Skin epidermis (tissue), 12 donors: ENCODE measurements at regions not wholly inside any gene's neighbourhood (a gene's known extent, or its start where the extent isn't known, plus 50 kb on each side); places are given as distances from the start of the nearest gene placed in this dataset.
"Not testable (repeated sequence)": the region's sequence is repeated elsewhere in the genome, so short reads cannot be mapped to it uniquely, and the experiment has no call there.

Experiments
- H3K27ac ChIP-seq, 21 experiments: fragments of 200-600 bp; sonication (generic) in 11 of 21; one replicate each; pipeline ENCODE4 v1.5.0; 2020; ENCODE audit warnings: mild to moderate bottlenecking in 3 of 21, inconsistent platforms in 2 of 21, moderate library complexity in 2 of 21
- H3K4me3 ChIP-seq, 7 experiments: fragments of 200-600 bp; sonication (generic) in 2 of 7; one replicate each; pipeline ENCODE4 v1.5.0; 2020; ENCODE audit warnings: inconsistent platforms in 2 of 7, mild to moderate bottlenecking in 2 of 7, moderate library complexity in 1 of 7

GRCh38 chr18:47686806-47687205 is 243.7 kb downstream of the SMAD2 start:
- Histone ChIP-seq H3K27ac (no peak overlapping the region), H3K4me3 (no peak overlapping the region)

DNA sequence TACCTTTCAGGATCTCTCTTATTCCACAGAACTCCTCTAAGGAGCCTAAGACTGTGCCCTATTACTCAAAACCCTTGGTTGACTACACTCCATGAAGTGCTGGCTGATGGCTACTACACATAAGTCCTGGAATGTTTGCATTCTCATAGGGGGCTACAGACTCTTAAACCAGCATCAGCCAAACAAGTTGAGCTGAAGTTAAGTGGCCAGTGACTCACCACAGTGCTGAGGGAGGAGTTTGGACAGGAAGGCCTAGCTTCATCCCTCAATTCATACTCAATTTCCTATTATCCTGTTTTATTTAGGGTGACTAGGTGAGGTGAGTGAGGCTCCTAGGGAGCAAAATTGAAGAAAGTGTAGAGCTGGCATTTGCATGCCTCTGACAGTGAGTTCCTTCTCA is 246.7 kb downstream of the SMAD2 start:
- Histone ChIP-seq H3K4me3 (no peak overlapping the region), H3K27ac (no peak overlapping the region)

- Histone ChIP-seq H3K27ac (no peak overlapping the region), H3K4me3 (no peak overlapping the region)
Measured at GRCh38 chr18:47682876-47683275, 247.6 kb downstream of the SMAD2 start.

GRCh38 chr18:47680488-47680887 is 250.0 kb downstream of the SMAD2 start:
- Histone ChIP-seq H3K27ac (peak overlapping the region in 1 of 21 experiments; percentile 50), H3K4me3 (no peak overlapping the region)

DNA sequence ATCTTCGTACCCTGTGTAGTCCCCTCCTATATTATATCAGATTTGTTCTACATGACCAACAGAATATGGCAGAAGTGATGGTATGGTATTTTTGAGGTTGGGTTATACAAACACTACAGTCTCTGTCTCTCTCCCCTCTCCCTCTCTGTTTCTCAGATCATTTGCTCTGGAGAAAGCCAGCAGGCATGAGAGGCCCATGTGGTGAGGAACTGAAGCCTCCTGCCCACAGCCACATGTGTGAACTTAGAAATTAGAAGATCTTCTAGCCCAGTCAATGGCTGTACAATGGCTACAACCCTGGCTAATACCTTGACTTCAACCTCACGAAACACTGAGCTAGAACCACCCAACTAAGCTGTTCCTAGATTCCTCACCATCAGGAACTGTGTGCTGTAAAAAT is 250.6 kb downstream of the SMAD2 start:
- no peak overlapping the region for H3K4me3 ChIP-seq

DNA sequence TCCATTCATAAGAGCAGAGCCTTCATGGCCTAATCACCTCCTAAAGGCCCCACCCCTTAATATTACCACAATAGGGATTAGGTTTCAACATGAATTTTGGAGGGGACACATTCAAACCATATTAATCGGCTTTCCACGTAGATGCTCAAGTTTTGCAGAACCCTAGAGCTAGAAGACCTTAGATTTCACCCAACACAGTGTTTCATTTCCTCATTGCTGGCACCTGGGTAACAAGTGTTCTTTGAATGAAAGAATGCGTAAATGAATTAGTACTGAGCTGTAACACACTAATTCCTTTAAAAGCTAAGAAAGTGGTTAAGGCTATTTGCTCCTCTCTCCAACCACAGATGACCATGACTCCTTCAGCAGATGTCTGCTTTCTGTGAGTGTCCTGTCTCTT is 252.5 kb downstream of the SMAD2 start:
- no peak overlapping the region for H3K4me3 ChIP-seq
- H3K27ac ChIP-seq, result no peak overlapping the region

More for the DNA sequence above, 250.6 kb downstream of the SMAD2 start:
- H3K27ac ChIP-seq, result peak overlapping the region in 1 of 21 experiments; percentile 50

DNA sequence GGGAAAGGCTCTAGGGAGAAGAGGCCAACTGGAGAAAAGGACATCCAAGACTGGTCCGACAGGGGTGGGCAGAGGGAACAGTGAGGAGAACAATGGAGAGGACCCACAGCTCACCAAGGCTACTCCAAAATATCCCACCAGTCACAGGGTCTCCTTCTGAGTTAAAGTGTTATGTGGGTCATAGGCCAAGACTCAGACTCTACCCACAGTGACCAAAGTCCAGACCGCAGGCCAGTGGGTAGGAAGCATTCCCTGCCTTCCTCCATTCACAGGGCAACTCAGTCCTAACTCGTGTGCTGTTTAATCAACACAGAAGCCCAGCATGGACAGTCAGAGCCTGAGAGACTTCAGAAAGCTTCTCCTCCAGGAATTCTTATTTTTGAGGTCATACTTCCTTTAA is 260.6 kb downstream of the SMAD2 start:
- Histone ChIP-seq H3K27ac (no peak overlapping the region), H3K4me3 (no peak overlapping the region)

GRCh38 chr18:47658498-47658897 is 272.0 kb downstream of the SMAD2 start:
- no peak overlapping the region for H3K27ac ChIP-seq
- no peak overlapping the region for H3K4me3 ChIP-seq

- Histone ChIP-seq H3K27ac (no peak overlapping the region), H3K4me3 (no peak overlapping the region)
Measured at GRCh38 chr18:47654988-47655387, 275.5 kb downstream of the SMAD2 start.

DNA sequence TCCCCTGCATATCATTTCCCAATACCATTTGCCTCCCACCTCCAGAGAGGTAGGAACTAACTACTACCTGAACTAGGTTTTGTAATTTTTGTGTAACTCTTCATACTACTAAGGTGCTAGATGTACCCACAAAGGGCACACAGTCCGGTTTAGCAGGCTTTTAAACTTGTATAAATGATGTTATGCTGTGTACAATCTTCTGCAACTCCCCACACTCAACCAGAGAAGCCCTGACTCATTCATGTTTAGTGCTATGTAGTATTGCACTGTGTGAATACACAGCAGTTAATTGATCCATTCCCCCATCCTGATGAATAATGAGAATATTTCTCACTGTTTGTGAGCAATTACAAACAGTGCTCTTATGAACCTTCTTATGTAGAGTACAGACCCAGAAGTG is 285.6 kb downstream of the SMAD2 start:
- Histone ChIP-seq H3K4me3 (no peak overlapping the region), H3K27ac (no peak overlapping the region)

GRCh38 chr18:47637551-47637950 is 292.9 kb downstream of the SMAD2 start:
- H3K27ac ChIP-seq, H3K4me3 ChIP-seq: not testable (repeated sequence)

GRCh38 chr18:47635416-47635815 is 295.0 kb downstream of the SMAD2 start:
- H3K4me3 ChIP-seq, result no peak overlapping the region
- H3K27ac ChIP-seq, result no peak overlapping the region

DNA sequence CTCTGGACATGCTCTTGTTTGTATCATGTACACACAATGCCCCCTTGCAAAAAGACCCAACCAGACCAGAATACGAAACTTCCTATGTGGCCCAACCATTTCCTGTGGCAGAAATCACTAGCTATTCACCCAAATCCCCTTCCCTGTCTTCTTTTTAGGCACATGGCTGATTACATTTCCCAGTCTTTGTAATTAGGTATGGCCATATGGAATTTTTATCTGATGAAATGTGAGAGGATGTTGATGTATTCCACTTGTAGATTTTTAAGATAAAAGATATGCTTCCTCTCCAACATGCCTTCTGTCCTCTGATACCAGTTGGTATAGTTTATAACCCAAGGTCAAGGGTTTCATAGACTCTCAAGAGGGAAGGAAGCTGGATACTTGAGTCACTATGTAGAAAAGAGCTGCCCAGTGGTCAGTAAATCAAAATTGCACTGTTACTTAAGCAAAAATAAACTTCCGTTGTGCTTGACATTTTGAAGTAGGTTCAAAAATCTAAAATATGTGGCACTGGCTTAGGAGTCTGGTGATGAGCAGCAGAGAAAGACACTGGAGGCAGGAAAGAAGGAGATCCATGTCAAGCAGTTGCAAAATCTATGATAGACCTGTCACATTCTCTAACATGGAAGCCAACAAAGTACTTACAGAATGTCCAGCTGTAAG is 297.4 kb downstream of the SMAD2 start:
- no peak overlapping the region for H3K4me3 ChIP-seq
- no peak overlapping the region for H3K27ac ChIP-seq

DNA sequence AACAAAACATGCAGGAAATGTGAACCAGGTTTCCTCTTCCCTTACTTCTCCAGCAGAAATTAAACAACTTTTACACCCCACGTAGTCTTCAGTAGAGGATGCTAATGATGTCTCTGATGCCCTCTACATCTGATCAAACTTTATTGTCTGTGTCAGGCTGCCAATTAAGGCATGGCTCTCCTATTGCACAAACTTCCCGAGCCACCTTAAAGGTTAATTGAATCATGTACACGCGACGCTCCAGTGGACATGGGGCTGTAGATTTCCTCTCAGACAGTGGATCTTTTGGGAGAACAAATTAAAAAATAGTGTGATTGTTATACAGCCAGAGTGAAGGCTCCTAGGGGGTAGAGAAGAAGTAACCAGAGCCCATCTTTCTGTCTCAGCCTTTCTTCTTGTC is 301.6 kb downstream of the SMAD2 start:
- no peak overlapping the region for H3K4me3 ChIP-seq
- H3K27ac ChIP-seq, result no peak overlapping the region

- H3K4me3 ChIP-seq, result no peak overlapping the region
- H3K27ac ChIP-seq, result no peak overlapping the region
Measured at GRCh38 chr18:47628240-47628781, 302.1 kb downstream of the SMAD2 start.

GRCh38 chr18:47627030-47627429 is 303.4 kb downstream of the SMAD2 start:
- Histone ChIP-seq H3K27ac (no peak overlapping the region), H3K4me3 (no peak overlapping the region)

GRCh38 chr18:47619771-47620448 is 310.5 kb downstream of the SMAD2 start:
- Histone ChIP-seq H3K4me3 (no peak overlapping the region), H3K27ac (no peak overlapping the region)

- Histone ChIP-seq H3K27ac (no peak overlapping the region), H3K4me3 (no peak overlapping the region)
Measured at GRCh38 chr18:47618758-47619157, 311.7 kb downstream of the SMAD2 start.

DNA sequence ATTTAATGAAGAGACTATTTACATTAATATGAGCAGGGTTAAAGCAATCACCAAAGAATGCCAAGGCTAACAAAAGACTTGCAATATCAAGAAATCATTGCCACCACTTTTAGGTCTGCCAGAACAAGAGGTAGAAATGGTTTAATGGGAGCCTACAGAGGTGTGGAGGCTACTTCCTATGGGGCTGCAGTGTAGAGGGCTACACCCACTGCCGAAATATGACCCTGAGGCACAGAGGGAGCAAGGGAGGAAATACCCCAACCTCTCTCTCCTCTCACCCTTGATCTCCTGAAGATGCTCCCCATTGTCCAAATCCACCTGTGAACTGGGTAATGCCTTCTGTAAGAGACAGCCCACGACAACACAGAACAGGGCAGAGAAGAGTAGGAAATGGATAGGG is 315.4 kb downstream of the SMAD2 start:
- no peak overlapping the region for H3K27ac ChIP-seq
- H3K4me3 ChIP-seq, result no peak overlapping the region

GRCh38 chr18:47613929-47614328 is 316.5 kb downstream of the SMAD2 start:
- H3K4me3 ChIP-seq, result no peak overlapping the region

DNA sequence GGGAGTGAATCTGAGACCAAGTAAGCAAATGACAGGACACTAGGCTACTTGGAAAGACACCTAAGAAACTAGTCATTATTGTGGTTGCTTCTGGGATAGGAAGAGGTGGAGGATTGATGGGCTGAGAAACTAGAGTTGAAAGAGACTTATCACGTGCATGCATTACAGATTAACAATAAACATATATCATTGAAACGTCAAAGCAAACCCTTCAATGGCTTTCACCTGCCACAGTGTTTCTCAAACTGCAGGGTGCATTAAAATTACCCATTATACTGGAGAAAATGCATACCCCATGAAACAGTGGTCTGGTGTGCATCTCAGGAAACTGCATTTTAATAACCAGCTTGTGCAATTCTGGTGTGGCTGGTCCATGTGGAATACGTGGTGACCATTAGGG is 318.8 kb downstream of the SMAD2 start:
- Histone ChIP-seq H3K27ac (no peak overlapping the region), H3K4me3 (no peak overlapping the region)

More at GRCh38 chr18:47613929-47614328, 316.5 kb downstream of the SMAD2 start:
- no peak overlapping the region for H3K27ac ChIP-seq
